Eye (tissue), 1 donor: ENCODE measurements at regions not wholly inside any gene's neighbourhood (a gene's known extent, or its start where the extent isn't known, plus 50 kb on each side); places are given as distances from the start of the nearest gene placed in this dataset.
"Not testable (repeated sequence)": the region's sequence is repeated elsewhere in the genome, so short reads cannot be mapped to it uniquely, and the experiment has no call there.

ENCODE experiments used
- DNase-seq: peaks from one replicate; pipeline ENCODE4 v3.0.0-alpha.2; 2015

- DNase-seq = no peak
These were observed 58.0 kb upstream of the FBXO11 start for GRCh38 chr2:47964277-47964676.

GRCh38 chr2:47964722-47965434, 58.6 kb upstream of the FBXO11 start:
- DNase-seq = no peak

GRCh38 chr2:47976728-47977127, 70.4 kb upstream of the FBXO11 start:
- not testable (repeated sequence) for DNase-seq

- DNase-seq = no peak
These were observed 77.7 kb upstream of the FBXO11 start for GRCh38 chr2:47984041-47984440.

- DNase-seq = no peak
These were observed 84.2 kb upstream of the FBXO11 start for GRCh38 chr2:47990503-47990902.

- no peak for DNase-seq
These were observed 86.4 kb upstream of the FBXO11 start for GRCh38 chr2:47992671-47993070.

- no peak for DNase-seq
These were observed 90.5 kb upstream of the FBXO11 start for GRCh38 chr2:47996808-47997207.

- no peak for DNase-seq
These were observed 93.2 kb upstream of the FBXO11 start for GRCh38 chr2:47999512-47999911.

GRCh38 chr2:48001498-48001897, 95.2 kb upstream of the FBXO11 start:
- DNase-seq = no peak

GRCh38 chr2:48006094-48006493, 99.8 kb upstream of the FBXO11 start:
- no peak for DNase-seq

- DNase-seq = no peak
These were observed 101.5 kb upstream of the FBXO11 start for GRCh38 chr2:48007699-48008268.

- no peak for DNase-seq
These were observed 103.0 kb upstream of the FBXO11 start for GRCh38 chr2:48009256-48009655.

GRCh38 chr2:48015421-48015820, 109.1 kb upstream of the FBXO11 start:
- no peak for DNase-seq

- DNase-seq = no peak
These were observed 110.1 kb upstream of the FBXO11 start for GRCh38 chr2:48016225-48017019.

GRCh38 chr2:48017136-48017535, 110.8 kb upstream of the FBXO11 start:
- DNase-seq = no peak

- DNase-seq = no peak
These were observed 112.2 kb upstream of the FBXO11 start for GRCh38 chr2:48018480-48018879.

- no peak for DNase-seq
These were observed 120.6 kb upstream of the FBXO11 start for GRCh38 chr2:48026865-48027264.

- no peak for DNase-seq
These were observed 126.5 kb upstream of the FBXO11 start for GRCh38 chr2:48032765-48033164.

- no peak for DNase-seq
These were observed 128.0 kb upstream of the FBXO11 start for GRCh38 chr2:48034295-48034694.

- no peak for DNase-seq
These were observed 130.0 kb upstream of the FBXO11 start for GRCh38 chr2:48036312-48036711.

GRCh38 chr2:48039209-48039990, 133.1 kb upstream of the FBXO11 start:
- no peak for DNase-seq

GRCh38 chr2:48043131-48043700, 136.9 kb upstream of the FBXO11 start:
- no peak for DNase-seq

- DNase-seq = no peak
These were observed 137.4 kb upstream of the FBXO11 start for GRCh38 chr2:48043746-48044145.
